ENCODE measurements at regions not wholly inside any gene's neighbourhood (a gene's known extent, or its start where the extent isn't known, plus 50 kb on each side); places are given as distances from the start of the nearest gene placed in this dataset.

- no peak for TF ChIP-seq REPIN1 (tag by site-specific recombination; IDR thresholded peaks at IDR 0.05; ENCODE audit: low read depth)
- TF ChIP-seq FEZF1 (tag by site-specific recombination; IDR thresholded peaks at IDR 0.05), result no peak
- TF ChIP-seq ZNF394 (tag by site-specific recombination; IDR thresholded peaks at IDR 0.05; ENCODE audit: borderline replicate concordance), result no peak
- TF ChIP-seq TRIM28 (IDR thresholded peaks at IDR 0.05; ENCODE audit: borderline replicate concordance, low read length), result no peak
- TF ChIP-seq ZNF530 (tag by site-specific recombination; IDR thresholded peaks at IDR 0.05; ENCODE audit: low read depth), result no peak
- TF ChIP-seq ZIC2 (tag by site-specific recombination; IDR thresholded peaks at IDR 0.05), result no peak
- no peak for TF ChIP-seq ZSCAN23 (tag by site-specific recombination; IDR thresholded peaks at IDR 0.05)
- no peak for TF ChIP-seq ZNF561 (tag by site-specific recombination; IDR thresholded peaks at IDR 0.05; ENCODE audit: borderline replicate concordance)
- TF ChIP-seq OVOL3 (tag by site-specific recombination; IDR thresholded peaks at IDR 0.05), result no peak
- TF ChIP-seq ZFP3 (tag by site-specific recombination; IDR thresholded peaks at IDR 0.05; ENCODE audit: low read depth), result no peak
- no peak for TF ChIP-seq YY1 (tag by site-specific recombination; IDR thresholded peaks at IDR 0.05)
- TF ChIP-seq ZBTB44 (tag by site-specific recombination; IDR thresholded peaks at IDR 0.05), result no peak
- no peak for TF ChIP-seq ZNF548 (tag by site-specific recombination; IDR thresholded peaks at IDR 0.05)
- TF ChIP-seq ZNF48 (tag by site-specific recombination; IDR thresholded peaks at IDR 0.05), result no peak
- no peak for TF ChIP-seq ZNF792 (tag by site-specific recombination; IDR thresholded peaks at IDR 0.05)
- no peaks in the 10 kb centered on the region for H3K9me3 ChIP-seq (ENCODE audit: control insufficient read depth, insufficient read depth, low read depth, low read length)
- no peaks in the 10 kb centered on the region for H3K4me1 ChIP-seq (ENCODE audit: control insufficient read depth, insufficient read depth, low read length)
- ChIA-PET CTCF (no interaction called here), POLR2A (no interaction called here)
- H3K36me3 ChIP-seq (ENCODE audit: control insufficient read depth in 2 of 2, insufficient read depth in 1 of 2, low read length in 2 of 2), result no peaks in the 10 kb centered on the region
- H3K4me3 ChIP-seq (ENCODE audit: low read depth, low read length), result no peak overlapping the region
- H3K27ac ChIP-seq (ENCODE audit: extremely low read depth, low read depth, low read length), result no peak overlapping the region
Measured at GRCh38 chr2:12811916-12812315, 95.2 kb downstream of the TRIB2 start.

GRCh38 chr2:12813166-12813565 lies 96.4 kb downstream of the TRIB2 start:
- TF ChIP-seq ZNF18 (tag by site-specific recombination; IDR thresholded peaks at IDR 0.05), result no peak
- TF ChIP-seq ZNF174 (tag by site-specific recombination; IDR thresholded peaks at IDR 0.05), result no peak
- no peak for TF ChIP-seq ZNF791 (tag by site-specific recombination; IDR thresholded peaks at IDR 0.05)
- TF ChIP-seq ZNF391 (tag by site-specific recombination; IDR thresholded peaks at IDR 0.05; ENCODE audit: borderline replicate concordance, low read depth), result no peak
- no peak for TF ChIP-seq ZXDB (tag by site-specific recombination; IDR thresholded peaks at IDR 0.05)
- TF ChIP-seq ZNF580 (tag by site-specific recombination; IDR thresholded peaks at IDR 0.05), result no peak
- TF ChIP-seq INSM2 (tag by site-specific recombination; IDR thresholded peaks at IDR 0.05), result no peak
- TF ChIP-seq TRIM28 (IDR thresholded peaks at IDR 0.05; ENCODE audit: borderline replicate concordance, low read length), result no peak
- no peak for TF ChIP-seq ZSCAN4 (tag by site-specific recombination; IDR thresholded peaks at IDR 0.05)
- no peak for TF ChIP-seq ZBTB44 (tag by site-specific recombination; IDR thresholded peaks at IDR 0.05)
- no peak for TF ChIP-seq ZNF248 (tag by site-specific recombination; IDR thresholded peaks at IDR 0.05)
- no peak for TF ChIP-seq ZBTB7A (tag by site-specific recombination; IDR thresholded peaks at IDR 0.05; ENCODE audit: low read depth)
- no peak for TF ChIP-seq ZBTB20 (tag by site-specific recombination; IDR thresholded peaks at IDR 0.05)
- TF ChIP-seq KLF16 (tag by site-specific recombination; IDR thresholded peaks at IDR 0.05), result no peak
- TF ChIP-seq SCRT1 (tag by site-specific recombination; IDR thresholded peaks at IDR 0.05; ENCODE audit: borderline replicate concordance), result no peak
- no peak for TF ChIP-seq ZNF544 (tag by site-specific recombination; IDR thresholded peaks at IDR 0.05)
- H3K9me3 ChIP-seq (ENCODE audit: control insufficient read depth, insufficient read depth, low read depth, low read length), result no peaks in the 10 kb centered on the region
- H3K4me1 ChIP-seq (ENCODE audit: control insufficient read depth, insufficient read depth, low read length), result no peaks in the 10 kb centered on the region
- H3K27ac ChIP-seq (ENCODE audit: extremely low read depth, low read depth, low read length), result no peak overlapping the region
- ChIA-PET CTCF (interaction anchor here (0.5 kb wide), 1 partner anchor 22 kb away, joined by 3 read pairs; no protein-coding TSS in a partner anchor), POLR2A (no interaction called here)
- no peaks in the 10 kb centered on the region for H3K36me3 ChIP-seq (ENCODE audit: control insufficient read depth in 2 of 2, insufficient read depth in 1 of 2, low read length in 2 of 2)
- H3K4me3 ChIP-seq (ENCODE audit: low read depth, low read length), result no peak overlapping the region
